MCF 10A (cell line): ENCODE measurements at regions not wholly inside any gene's neighbourhood (a gene's known extent, or its start where the extent isn't known, plus 50 kb on each side); places are given as distances from the start of the nearest gene placed in this dataset.

Experiments used
- BruUV-seq: library from RNA; stranded (reverse); fragments of 400-500 nt; replicated peaks from 2 replicates; lab custom pipeline; 2021; lab: Mats Ljungman, UMichigan
- CTCF ChIA-PET: fragments of 300-600 bp; sonication (Branson Sonifier 250); formaldehyde crosslinking; extraction: SDS; loops from one replicate; lab custom pipeline; 2021; ENCODE audit warnings: antibody characterized with exemption, inconsistent platforms; lab: Yijun Ruan, JAX
- POLR2A ChIA-PET: fragments of 300-600, 350-650 bp; sonication (Branson Sonifier 250); formaldehyde crosslinking; extraction: SDS; loops from one replicate; lab custom pipeline; 2020; ENCODE audit warnings: antibody characterized with exemption, inconsistent platforms; lab: Yijun Ruan, JAX
- DNase-seq: peaks from one replicate; pipeline ENCODE4 v3.0.0-alpha.2; 2018; ENCODE audit not compliant: unreplicated experiment
- H3K27ac Mint-ChIP-seq: one replicate; pipeline ENCODE4 v1.8.0; 2022; ENCODE audit warnings: mild to moderate bottlenecking, low read depth, mixed read lengths; ENCODE audit not compliant: unreplicated experiment
- H3K27me3 Mint-ChIP-seq: one replicate; pipeline ENCODE4 v1.8.0; 2022; ENCODE audit warnings: mixed read lengths; ENCODE audit not compliant: insufficient read depth, unreplicated experiment
- H3K36me3 Mint-ChIP-seq: one replicate; pipeline ENCODE4 v1.8.0; 2022; ENCODE audit warnings: mild to moderate bottlenecking, moderate library complexity, mixed read lengths; ENCODE audit not compliant: insufficient read depth, unreplicated experiment
- H3K4me1 Mint-ChIP-seq: one replicate; pipeline ENCODE4 v1.8.0; 2022; ENCODE audit warnings: mixed read lengths; ENCODE audit not compliant: insufficient read depth, unreplicated experiment
- H3K4me3 Mint-ChIP-seq: one replicate; pipeline ENCODE4 v1.8.0; 2022; ENCODE audit warnings: mild to moderate bottlenecking, moderate library complexity, mixed read lengths; ENCODE audit not compliant: unreplicated experiment
- H3K9me3 Mint-ChIP-seq: one replicate; pipeline ENCODE4 v1.8.0; 2022; ENCODE audit warnings: mixed read lengths; ENCODE audit not compliant: unreplicated experiment
- intact Hi-C: fragments of 100-400 bp; cut with micrococcal nuclease; formaldehyde crosslinking; loops from 2 replicates; pipeline ENCODE4 v1.14.1; 2022
- TF ChIP-seq, protein P1 (sequence below): fragments of 200-600 bp; IDR thresholded peaks from one replicate; pipeline ENCODE4 v1.8.0; 2022; ENCODE audit warnings: antibody characterized with exemption, mild to moderate bottlenecking; ENCODE audit not compliant: unreplicated experiment

DNA sequence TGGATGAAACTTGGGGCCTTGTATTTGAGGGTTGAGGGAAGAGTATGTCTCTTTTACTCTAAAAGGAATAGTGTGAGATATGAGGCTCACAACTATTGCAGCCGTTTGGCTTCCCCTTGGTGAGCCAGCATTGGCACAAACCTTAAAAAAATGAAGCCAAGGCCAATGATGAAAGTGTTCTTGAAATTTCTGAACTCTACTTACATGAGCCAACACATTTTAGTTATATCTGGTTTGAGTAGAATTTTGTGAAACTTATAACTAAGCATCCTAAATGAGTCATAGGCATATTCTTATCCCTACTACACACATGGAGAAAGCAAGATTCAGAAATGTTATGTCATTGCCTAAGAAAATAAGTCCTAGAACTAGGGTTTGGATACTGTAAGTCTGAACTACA is 55.3 kb upstream of the ACSS3 start:
- H3K27me3 Mint-ChIP-seq: peaks cover 43% of the 10 kb centered on the region
- no peak overlapping the region for H3K27ac Mint-ChIP-seq
- ChIA-PET POLR2A (interaction anchor here (0.6 kb wide), 1 partner anchor 9 kb away, joined by 3 read pairs; no protein-coding TSS in a partner anchor), CTCF (no interaction called here)
- intact Hi-C loops: loop anchor here (2.0 kb wide), 1 partner anchor 14 kb away; no protein-coding TSS in a partner anchor
- no peaks in the 10 kb centered on the region for H3K36me3 Mint-ChIP-seq
- no TSS peak for BruUV-seq
- TF ChIP-seq, protein P1, sequence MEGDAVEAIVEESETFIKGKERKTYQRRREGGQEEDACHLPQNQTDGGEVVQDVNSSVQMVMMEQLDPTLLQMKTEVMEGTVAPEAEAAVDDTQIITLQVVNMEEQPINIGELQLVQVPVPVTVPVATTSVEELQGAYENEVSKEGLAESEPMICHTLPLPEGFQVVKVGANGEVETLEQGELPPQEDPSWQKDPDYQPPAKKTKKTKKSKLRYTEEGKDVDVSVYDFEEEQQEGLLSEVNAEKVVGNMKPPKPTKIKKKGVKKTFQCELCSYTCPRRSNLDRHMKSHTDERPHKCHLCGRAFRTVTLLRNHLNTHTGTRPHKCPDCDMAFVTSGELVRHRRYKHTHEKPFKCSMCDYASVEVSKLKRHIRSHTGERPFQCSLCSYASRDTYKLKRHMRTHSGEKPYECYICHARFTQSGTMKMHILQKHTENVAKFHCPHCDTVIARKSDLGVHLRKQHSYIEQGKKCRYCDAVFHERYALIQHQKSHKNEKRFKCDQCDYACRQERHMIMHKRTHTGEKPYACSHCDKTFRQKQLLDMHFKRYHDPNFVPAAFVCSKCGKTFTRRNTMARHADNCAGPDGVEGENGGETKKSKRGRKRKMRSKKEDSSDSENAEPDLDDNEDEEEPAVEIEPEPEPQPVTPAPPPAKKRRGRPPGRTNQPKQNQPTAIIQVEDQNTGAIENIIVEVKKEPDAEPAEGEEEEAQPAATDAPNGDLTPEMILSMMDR: no peak
- no peak overlapping the region for H3K4me3 Mint-ChIP-seq
- DNase-seq: no peak
- H3K9me3 Mint-ChIP-seq: no peaks in the 10 kb centered on the region
- H3K4me1 Mint-ChIP-seq: no peaks in the 10 kb centered on the region

DNA sequence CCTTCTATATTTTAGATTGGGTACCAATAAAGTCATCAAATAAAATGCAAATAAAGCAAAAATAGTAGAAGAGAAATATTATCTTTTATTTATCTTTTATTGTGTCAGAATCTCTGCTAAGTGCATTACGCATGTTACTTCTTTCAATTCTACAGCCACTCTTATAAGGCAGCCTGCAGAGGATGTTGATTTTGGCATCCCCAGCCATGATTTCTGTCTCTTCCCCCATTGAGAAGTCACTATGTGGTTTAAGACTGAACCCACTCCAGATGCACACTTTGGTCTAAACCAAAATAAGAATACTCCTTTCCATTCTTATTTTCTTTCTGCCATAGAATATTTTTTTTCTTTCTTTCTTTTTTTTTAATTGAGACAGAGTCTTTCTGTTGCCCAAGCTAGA is 56.0 kb upstream of the ACSS3 start:
- no peaks in the 10 kb centered on the region for H3K36me3 Mint-ChIP-seq
- ChIA-PET CTCF (interaction anchor here (0.6 kb wide), 1 partner anchor 549 kb away, joined by 4 read pairs; no protein-coding TSS in a partner anchor), POLR2A (interaction anchor here (0.6 kb wide), 1 partner anchor 9 kb away, joined by 3 read pairs; no protein-coding TSS in a partner anchor)
- H3K27me3 Mint-ChIP-seq: peaks cover 46% of the 10 kb centered on the region
- DNase-seq: no peak
- TF ChIP-seq, protein P1: no peak
- no peak overlapping the region for H3K4me3 Mint-ChIP-seq
- H3K4me1 Mint-ChIP-seq: no peaks in the 10 kb centered on the region
- BruUV-seq: no TSS peak
- no peaks in the 10 kb centered on the region for H3K9me3 Mint-ChIP-seq
- intact Hi-C loops: loop anchor here (2.0 kb wide), 1 partner anchor 13 kb away; no protein-coding TSS in a partner anchor
- H3K27ac Mint-ChIP-seq: no peak overlapping the region

GRCh38 chr12:81021131-81021748 is 56.6 kb upstream of the ACSS3 start:
- POLR2A ChIA-PET: no interaction called here
- intact Hi-C loops: no loop called here
- TF ChIP-seq, protein P1: no peak
- Mint-ChIP-seq H3K36me3 (no peaks in the 10 kb centered on the region), H3K27me3 (peaks cover 46% of the 10 kb centered on the region), H3K4me3 (no peak overlapping the region), H3K4me1 (no peaks in the 10 kb centered on the region), H3K9me3 (no peaks in the 10 kb centered on the region), H3K27ac (no peak overlapping the region)
- DNase-seq: no peak
- CTCF ChIA-PET: no interaction called here
- no TSS peak for BruUV-seq

GRCh38 chr12:81017792-81018191 is 60.1 kb upstream of the ACSS3 start:
- intact Hi-C loops: no loop called here
- H3K4me1 Mint-ChIP-seq: no peaks in the 10 kb centered on the region
- H3K4me3 Mint-ChIP-seq: no peak overlapping the region
- no peaks in the 10 kb centered on the region for H3K36me3 Mint-ChIP-seq
- no TSS peak for BruUV-seq
- no peaks in the 10 kb centered on the region for H3K9me3 Mint-ChIP-seq
- peaks cover 66% of the 10 kb centered on the region for H3K27me3 Mint-ChIP-seq
- POLR2A ChIA-PET: no interaction called here
- H3K27ac Mint-ChIP-seq: no peak overlapping the region
- DNase-seq: no peak
- CTCF ChIA-PET: no interaction called here
- TF ChIP-seq, protein P1: no peak
